Nephron progenitor cell (in vitro differentiated cells): ENCODE measurements at regions not wholly inside any gene's neighbourhood (a gene's known extent, or its start where the extent isn't known, plus 50 kb on each side); places are given as distances from the start of the nearest gene placed in this dataset.

Experiments
- DNase-seq: peaks from one replicate; pipeline ENCODE4 v3.0.0; 2021
- H3K27ac Mint-ChIP-seq: 2 replicates; pipeline ENCODE4 v1.8.0; 2021; ENCODE audit warnings: mild to moderate bottlenecking, moderate library complexity, mixed read lengths
- H3K27me3 Mint-ChIP-seq: 2 replicates; pipeline ENCODE4 v1.8.0; 2021; ENCODE audit warnings: mild to moderate bottlenecking, low read depth, mixed read lengths; ENCODE audit not compliant: poor library complexity
- H3K36me3 Mint-ChIP-seq: 2 replicates; pipeline ENCODE4 v1.8.0; 2021; ENCODE audit warnings: low read depth, mixed read lengths
- H3K4me1 Mint-ChIP-seq: 2 replicates; pipeline ENCODE4 v1.8.0; 2021; ENCODE audit warnings: mixed read lengths
- H3K4me3 Mint-ChIP-seq: 2 replicates; pipeline ENCODE4 v1.8.0; 2021; ENCODE audit warnings: mild to moderate bottlenecking, moderate library complexity, mixed read lengths
- H3K9me3 Mint-ChIP-seq: 2 replicates; pipeline ENCODE4 v1.8.0; 2021; ENCODE audit warnings: mild to moderate bottlenecking, moderate library complexity, mixed read lengths
- CTCF ChIP-seq: fragments of 200-600 bp; sonication (generic); IDR thresholded peaks from 2 replicates; pipeline ENCODE4 v1.5.0; 2021; ENCODE audit warnings: antibody characterized with exemption

- DNase-seq: no peak
- no peak for TF ChIP-seq CTCF
- H3K27me3 Mint-ChIP-seq: peaks cover 6% of the 10 kb centered on the region
- H3K36me3 Mint-ChIP-seq: no peaks in the 10 kb centered on the region
- H3K9me3 Mint-ChIP-seq: peaks cover 3% of the 10 kb centered on the region
- H3K4me1 Mint-ChIP-seq: no peaks in the 10 kb centered on the region
- no peak overlapping the region for H3K27ac Mint-ChIP-seq
- no peak overlapping the region for H3K4me3 Mint-ChIP-seq
Observed at GRCh38 chr21:17348849-17349248, 164.0 kb upstream of the CXADR start.

- Mint-ChIP-seq H3K4me1 (no peaks in the 10 kb centered on the region), H3K36me3 (no peaks in the 10 kb centered on the region), H3K9me3 (peaks cover 3% of the 10 kb centered on the region), H3K27me3 (peaks cover 6% of the 10 kb centered on the region), H3K4me3 (no peak overlapping the region), H3K27ac (no peak overlapping the region)
- no peak for TF ChIP-seq CTCF
- DNase-seq: no peak
Observed at GRCh38 chr21:17351766-17352165, 161.1 kb upstream of the CXADR start.

GRCh38 chr21:17352996-17353655, 159.7 kb upstream of the CXADR start:
- H3K27ac Mint-ChIP-seq: no peak overlapping the region

GRCh38 chr21:17359781-17360180, 153.1 kb upstream of the CXADR start:
- TF ChIP-seq CTCF: no peak
- no peak overlapping the region for H3K4me3 Mint-ChIP-seq
- H3K27ac Mint-ChIP-seq: no peak overlapping the region
- no peaks in the 10 kb centered on the region for H3K4me1 Mint-ChIP-seq
- peaks cover 4% of the 10 kb centered on the region for H3K9me3 Mint-ChIP-seq
- H3K27me3 Mint-ChIP-seq: peaks cover 2% of the 10 kb centered on the region
- no peak for DNase-seq
- H3K36me3 Mint-ChIP-seq: no peaks in the 10 kb centered on the region

More at GRCh38 chr21:17352996-17353655, 159.7 kb upstream of the CXADR start:
- Mint-ChIP-seq H3K4me1 (no peaks in the 10 kb centered on the region), H3K36me3 (no peaks in the 10 kb centered on the region), H3K27me3 (peaks cover 6% of the 10 kb centered on the region), H3K4me3 (no peak overlapping the region), H3K9me3 (peaks cover 3% of the 10 kb centered on the region)
- DNase-seq: no peak
- no peak for TF ChIP-seq CTCF

- Mint-ChIP-seq H3K27me3 (no peaks in the 10 kb centered on the region), H3K4me1 (peaks cover 33% of the 10 kb centered on the region), H3K36me3 (peaks cover under 1% of the 10 kb centered on the region), H3K9me3 (peaks cover 7% of the 10 kb centered on the region), H3K4me3 (no peak overlapping the region), H3K27ac (no peak overlapping the region)
- no peak for DNase-seq
- TF ChIP-seq CTCF: no peak
Observed at GRCh38 chr21:17368748-17369363, 144.0 kb upstream of the CXADR start.

GRCh38 chr21:17370263-17370662, 142.6 kb upstream of the CXADR start:
- Mint-ChIP-seq H3K4me3 (no peak overlapping the region), H3K4me1 (peaks cover 39% of the 10 kb centered on the region), H3K36me3 (peaks cover 15% of the 10 kb centered on the region), H3K27me3 (peaks cover 2% of the 10 kb centered on the region), H3K9me3 (peaks cover 18% of the 10 kb centered on the region), H3K27ac (no peak overlapping the region)
- no peak for DNase-seq
- no peak for TF ChIP-seq CTCF
